ENCODE measurements at regions not wholly inside any gene's neighbourhood (a gene's known extent, or its start where the extent isn't known, plus 50 kb on each side); places are given as distances from the start of the nearest gene placed in this dataset.

GRCh38 chr18:5709476-5710095, 165.8 kb upstream of the EPB41L3 start:
- TF ChIP-seq, protein P1, sequence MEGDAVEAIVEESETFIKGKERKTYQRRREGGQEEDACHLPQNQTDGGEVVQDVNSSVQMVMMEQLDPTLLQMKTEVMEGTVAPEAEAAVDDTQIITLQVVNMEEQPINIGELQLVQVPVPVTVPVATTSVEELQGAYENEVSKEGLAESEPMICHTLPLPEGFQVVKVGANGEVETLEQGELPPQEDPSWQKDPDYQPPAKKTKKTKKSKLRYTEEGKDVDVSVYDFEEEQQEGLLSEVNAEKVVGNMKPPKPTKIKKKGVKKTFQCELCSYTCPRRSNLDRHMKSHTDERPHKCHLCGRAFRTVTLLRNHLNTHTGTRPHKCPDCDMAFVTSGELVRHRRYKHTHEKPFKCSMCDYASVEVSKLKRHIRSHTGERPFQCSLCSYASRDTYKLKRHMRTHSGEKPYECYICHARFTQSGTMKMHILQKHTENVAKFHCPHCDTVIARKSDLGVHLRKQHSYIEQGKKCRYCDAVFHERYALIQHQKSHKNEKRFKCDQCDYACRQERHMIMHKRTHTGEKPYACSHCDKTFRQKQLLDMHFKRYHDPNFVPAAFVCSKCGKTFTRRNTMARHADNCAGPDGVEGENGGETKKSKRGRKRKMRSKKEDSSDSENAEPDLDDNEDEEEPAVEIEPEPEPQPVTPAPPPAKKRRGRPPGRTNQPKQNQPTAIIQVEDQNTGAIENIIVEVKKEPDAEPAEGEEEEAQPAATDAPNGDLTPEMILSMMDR (IDR thresholded peaks at IDR 0.05): no peak
- TF ChIP-seq POLR2A (IDR thresholded peaks at IDR 0.05): no peak
